Neuronal stem cell (in vitro differentiated cells): ENCODE measurements at regions not wholly inside any gene's neighbourhood (a gene's known extent, or its start where the extent isn't known, plus 50 kb on each side); places are given as distances from the start of the nearest gene placed in this dataset.

Source experiments
- DNase-seq: peaks from one replicate; pipeline ENCODE4 v3.0.0-alpha.2; 2013; ENCODE audit warnings: low spot score
- H2AFZ ChIP-seq: one replicate; pipeline ENCODE4 v1.6.1; 2013; ENCODE audit warnings: mild to moderate bottlenecking, low read length, inconsistent platforms
- H2AK5ac ChIP-seq: 2 replicates; pipeline ENCODE4 v1.6.1; 2013; ENCODE audit warnings: low read depth, mild to moderate bottlenecking, inconsistent platforms, low read length, moderate library complexity, mixed read lengths
- H2BK120ac ChIP-seq: 2 replicates; pipeline ENCODE4 v1.6.1; 2013; ENCODE audit warnings: low read depth, mild to moderate bottlenecking, inconsistent platforms, low read length, moderate library complexity, mixed read lengths
- H2BK12ac ChIP-seq: one replicate; pipeline ENCODE4 v1.6.1; 2013; ENCODE audit warnings: low read length, inconsistent platforms
- H2BK15ac ChIP-seq: 2 replicates; pipeline ENCODE4 v1.6.1; 2013; ENCODE audit warnings: mild to moderate bottlenecking, low read length, inconsistent platforms, mixed read lengths
- H2BK5ac ChIP-seq: one replicate; pipeline ENCODE4 v1.6.1; 2013; ENCODE audit warnings: inconsistent platforms, mild to moderate bottlenecking, low read length, moderate library complexity
- H3K14ac ChIP-seq: one replicate; pipeline ENCODE4 v1.6.1; 2013; ENCODE audit warnings: low read length, inconsistent platforms
- H3K18ac ChIP-seq: 2 replicates; pipeline ENCODE4 v1.6.1; 2013; ENCODE audit warnings: low read length, inconsistent platforms
- H3K23ac ChIP-seq: 2 replicates; pipeline ENCODE4 v1.6.1; 2013; ENCODE audit warnings: low read depth, mild to moderate bottlenecking, mixed read lengths, low read length, inconsistent platforms; ENCODE audit not compliant: poor library complexity
- H3K27ac ChIP-seq: replicated peaks from 3 replicates; pipeline ENCODE4 v1.5.1; 2013; ENCODE audit warnings: low read length, inconsistent platforms
- H3K27me3 ChIP-seq, 3 experiments: 2 replicates each; pipeline ENCODE4 v1.6.1; 2013; ENCODE audit warnings: low read length in 3 of 3, mild to moderate bottlenecking in 2 of 3, inconsistent platforms in 1 of 3, low read depth in 1 of 3, mixed read lengths in 1 of 3, moderate library complexity in 1 of 3; ENCODE audit not compliant: control insufficient read depth in 3 of 3, insufficient read depth in 3 of 3
- H3K36me3 ChIP-seq, 2 donors: replicated peaks in 1 of 2; 2 replicates each; pipeline ENCODE4 v1.6.1; 2013; ENCODE audit warnings: low read length in 2 of 2; ENCODE audit not compliant: control insufficient read depth in 2 of 2, insufficient read depth in 2 of 2
- H3K4ac ChIP-seq: 2 replicates; pipeline ENCODE4 v1.6.1; 2013; ENCODE audit warnings: inconsistent platforms, mild to moderate bottlenecking, low read length, moderate library complexity
- H3K4me1 ChIP-seq, 2 donors: 1 replicate in 1 of 2; 2 replicates in 1 of 2; pipeline ENCODE4 v1.6.1; 2013; ENCODE audit warnings: low read length in 2 of 2, low read depth in 1 of 2; ENCODE audit not compliant: control insufficient read depth in 2 of 2, insufficient read depth in 1 of 2
- H3K4me2 ChIP-seq: one replicate; pipeline ENCODE4 v1.6.1; 2013; ENCODE audit warnings: mild to moderate bottlenecking, low read length, inconsistent platforms; ENCODE audit not compliant: insufficient read depth, poor library complexity, severe bottlenecking
- H3K4me3 ChIP-seq, 2 donors: 2 replicates each; pipeline ENCODE4 v1.5.1; 2013; ENCODE audit warnings: low read length in 2 of 2, mild to moderate bottlenecking in 2 of 2, inconsistent platforms in 1 of 2, moderate library complexity in 1 of 2
- H3K79me1 ChIP-seq: one replicate; pipeline ENCODE4 v1.6.1; 2013; ENCODE audit warnings: low read depth, mild to moderate bottlenecking, inconsistent platforms, low read length, moderate library complexity
- H3K9ac ChIP-seq: one replicate; pipeline ENCODE4 v1.6.1; 2013; ENCODE audit warnings: mild to moderate bottlenecking, low read depth, low read length, inconsistent platforms; ENCODE audit not compliant: poor library complexity
- H3K9me3 ChIP-seq, 2 donors: replicated peaks in 1 of 2; 2 replicates each; pipeline versions ENCODE3 to v1.6.1; 2013; ENCODE audit warnings: low read length in 2 of 2, mild to moderate bottlenecking in 2 of 2, inconsistent platforms in 1 of 2, low read depth in 1 of 2, mixed read lengths in 1 of 2, moderate library complexity in 1 of 2; ENCODE audit not compliant: control insufficient read depth in 2 of 2, insufficient read depth in 1 of 2
- H4K8ac ChIP-seq: one replicate; pipeline ENCODE4 v1.6.1; 2013; ENCODE audit warnings: low read depth, mild to moderate bottlenecking, inconsistent platforms, low read length, moderate library complexity
- H4K91ac ChIP-seq: one replicate; pipeline ENCODE4 v1.6.1; 2013; ENCODE audit warnings: low read length, low read depth, mild to moderate bottlenecking, inconsistent platforms; ENCODE audit not compliant: poor library complexity
- WGBS, 2 donors: extraction: QIAGEN DNeasy Blood & Tissue Kit; methylation state at CpG; one replicate each; pipeline ENCODE4 v1.1.7; 2013; ENCODE audit warnings: missing lambda C conversion rate in 2 of 2, mixed read lengths in 1 of 2; ENCODE audit not compliant: insufficient read length in 2 of 2, insufficient replicate concordance in 1 of 2; ENCODE audit errors: extremely low coverage in 2 of 2; 5-methylcytosine and 5-hydroxymethylcytosine counted together

DNA sequence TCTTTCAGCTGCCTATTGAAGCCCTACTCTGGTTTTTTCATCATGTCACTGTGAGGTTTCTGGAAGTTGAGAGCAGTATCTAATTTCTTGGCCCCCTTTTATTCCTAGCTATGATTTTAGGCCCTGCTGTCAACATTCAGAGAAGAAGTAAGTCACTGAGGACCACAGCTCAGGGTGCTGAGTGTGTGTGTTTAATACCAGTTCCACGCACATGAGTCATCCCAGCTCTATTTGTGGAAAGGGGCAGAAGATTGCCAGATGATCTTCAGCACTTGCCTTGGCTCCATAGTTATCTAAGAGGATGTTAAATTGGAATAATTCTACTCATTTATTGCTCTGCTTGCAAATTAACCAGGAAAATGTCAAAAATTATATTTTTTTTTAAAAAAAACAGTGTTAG, 65.5 kb upstream of the SLC38A4 start:
- Histone ChIP-seq H3K4me1 (no peaks in the 10 kb centered on the region), H3K23ac (no peak overlapping the region), H3K9me3 (no peaks in the 10 kb centered on the region), H3K4me2 (no peak overlapping the region), H3K79me1 (no peaks in the 10 kb centered on the region), H3K27ac (no peak overlapping the region), H4K91ac (no peak overlapping the region), H2AK5ac (no peak overlapping the region), H3K14ac (no peak overlapping the region), H2BK12ac (no peak overlapping the region), H2BK5ac (no peak overlapping the region), H3K18ac (no peak overlapping the region), H3K36me3 (no peaks in the 10 kb centered on the region), H2BK15ac (no peak overlapping the region), H3K9ac (no peak overlapping the region), H3K4me3 (no peak overlapping the region), H3K4ac (no peak overlapping the region), H2BK120ac (no peak overlapping the region), H3K27me3 (no peaks in the 10 kb centered on the region), H2AFZ (no peak overlapping the region), H4K8ac (no peak overlapping the region)
- WGBS, 2 donors: no CpG with 5 or more reads among the region's 1 CpG
- no peak for DNase-seq

DNA sequence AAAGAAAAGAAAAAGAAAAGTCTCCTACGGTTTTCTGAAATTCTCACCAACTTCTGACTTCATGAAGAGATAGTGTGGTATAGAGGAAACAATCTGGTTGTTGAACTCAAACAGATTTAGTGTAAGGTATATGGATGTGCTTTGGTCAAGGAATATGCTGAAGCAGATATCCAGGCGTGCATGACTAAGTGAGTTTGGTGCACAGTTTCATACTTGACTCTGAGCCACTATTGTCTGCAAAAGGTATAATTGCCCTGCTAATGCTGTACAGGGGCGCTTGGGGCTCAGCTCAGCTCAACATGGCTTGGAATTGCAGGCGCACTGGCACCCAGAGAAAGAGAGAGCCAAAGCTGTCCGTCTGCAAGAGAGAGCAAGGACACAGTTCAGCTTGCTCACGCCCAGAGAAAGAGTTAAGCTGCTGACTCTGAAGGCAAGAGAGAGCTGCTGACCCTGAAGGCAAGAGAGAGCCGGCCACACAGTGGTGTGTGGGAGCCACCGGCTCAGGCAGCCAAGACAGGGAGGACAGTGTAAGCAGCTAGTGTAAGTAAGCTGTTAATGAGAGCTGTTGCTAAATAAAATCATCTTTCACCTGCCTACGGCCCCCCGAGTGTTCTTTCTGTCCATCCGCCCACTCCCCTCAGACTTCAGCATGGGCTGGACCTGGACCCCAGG, 66.4 kb upstream of the SLC38A4 start:
- peak overlapping the region; percentile 38 for H3K18ac ChIP-seq
- no peak overlapping the region for H4K8ac ChIP-seq
- no peak overlapping the region for H4K91ac ChIP-seq
- no peak overlapping the region for H3K4ac ChIP-seq
- no peak overlapping the region for H2AFZ ChIP-seq
- no peaks in the 10 kb centered on the region for H3K27me3 ChIP-seq
- no peak overlapping the region for H2BK15ac ChIP-seq
- DNase-seq: no peak
- no peak overlapping the region for H2BK5ac ChIP-seq
- H3K4me3 ChIP-seq: no peak overlapping the region
- H2BK120ac ChIP-seq: no peak overlapping the region
- H2AK5ac ChIP-seq: no peak overlapping the region
- H3K27ac ChIP-seq: no peak overlapping the region
- no peak overlapping the region for H3K4me2 ChIP-seq
- no peaks in the 10 kb centered on the region for H3K36me3 ChIP-seq
- no peaks in the 10 kb centered on the region for H3K9me3 ChIP-seq
- H3K4me1 ChIP-seq: no peaks in the 10 kb centered on the region
- H3K9ac ChIP-seq: no peak overlapping the region
- no CpG with 5 or more reads among the region's 11 CpGs for WGBS, 2 donors
- no peak overlapping the region for H2BK12ac ChIP-seq
- H3K79me1 ChIP-seq: no peaks in the 10 kb centered on the region
- no peak overlapping the region for H3K23ac ChIP-seq
- H3K14ac ChIP-seq: no peak overlapping the region

DNA sequence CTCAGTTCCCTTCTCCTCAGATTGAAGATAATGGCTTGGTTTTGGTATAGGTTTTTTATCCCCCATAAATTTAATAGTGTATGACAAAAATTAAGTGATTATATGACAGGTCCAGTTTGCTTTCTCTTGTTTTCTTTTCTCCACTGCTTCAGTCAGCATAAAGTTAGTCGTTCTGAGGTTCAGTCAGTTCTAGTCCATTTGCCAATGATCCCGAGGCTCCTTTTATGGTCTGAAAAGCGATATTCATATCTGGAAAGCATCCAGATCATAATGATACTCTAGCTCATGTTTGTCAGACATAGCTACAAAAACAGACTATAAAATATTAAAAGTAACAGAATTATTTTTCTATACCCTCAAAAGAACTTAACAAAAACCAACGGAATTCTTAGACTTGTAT, 67.1 kb upstream of the SLC38A4 start:
- no peak overlapping the region for H2BK5ac ChIP-seq
- WGBS, 2 donors: no CpG with 5 or more reads among the region's 4 CpGs
- H3K18ac ChIP-seq: no peak overlapping the region
- H3K79me1 ChIP-seq: no peaks in the 10 kb centered on the region
- H2BK120ac ChIP-seq: no peak overlapping the region
- H3K14ac ChIP-seq: no peak overlapping the region
- H3K23ac ChIP-seq: no peak overlapping the region
- H3K36me3 ChIP-seq: no peaks in the 10 kb centered on the region
- no peak overlapping the region for H3K27ac ChIP-seq
- no peak overlapping the region for H3K4me3 ChIP-seq
- H2AFZ ChIP-seq: no peak overlapping the region
- H3K4me2 ChIP-seq: no peak overlapping the region
- no peak overlapping the region for H4K91ac ChIP-seq
- H3K4ac ChIP-seq: no peak overlapping the region
- H2BK12ac ChIP-seq: no peak overlapping the region
- no peaks in the 10 kb centered on the region for H3K4me1 ChIP-seq
- H2BK15ac ChIP-seq: no peak overlapping the region
- no peaks in the 10 kb centered on the region for H3K27me3 ChIP-seq
- no peak overlapping the region for H3K9ac ChIP-seq
- no peak for DNase-seq
- no peaks in the 10 kb centered on the region for H3K9me3 ChIP-seq
- H2AK5ac ChIP-seq: no peak overlapping the region
- H4K8ac ChIP-seq: no peak overlapping the region

DNA sequence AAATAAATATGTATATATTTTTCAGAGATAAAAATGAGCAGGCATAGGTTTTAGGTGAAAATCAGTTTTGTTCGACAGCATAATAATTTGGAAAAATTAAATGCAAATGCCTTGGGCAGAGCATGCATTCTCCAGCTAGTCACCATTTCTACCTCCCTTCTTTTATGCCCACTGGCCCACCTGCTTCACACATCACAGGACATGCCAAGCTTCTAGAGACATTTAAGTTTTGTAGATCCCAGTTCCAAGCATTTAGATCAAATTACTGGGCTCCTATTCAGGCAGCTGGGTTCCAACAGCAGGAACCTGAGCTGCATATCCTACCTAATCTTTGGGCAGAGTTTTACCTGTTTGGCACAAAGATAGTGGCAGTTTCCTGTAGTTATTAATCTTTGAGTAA, 67.6 kb upstream of the SLC38A4 start:
- no peak for DNase-seq
- no peak overlapping the region for H2BK12ac ChIP-seq
- no peak overlapping the region for H4K91ac ChIP-seq
- no peaks in the 10 kb centered on the region for H3K36me3 ChIP-seq
- H3K27ac ChIP-seq: no peak overlapping the region
- no peak overlapping the region for H3K4me2 ChIP-seq
- no peak overlapping the region for H2BK120ac ChIP-seq
- H3K4ac ChIP-seq: no peak overlapping the region
- no peak overlapping the region for H2AK5ac ChIP-seq
- H2AFZ ChIP-seq: no peak overlapping the region
- H3K79me1 ChIP-seq: no peaks in the 10 kb centered on the region
- no peak overlapping the region for H3K18ac ChIP-seq
- no CpG with 5 or more reads among the region's 1 CpG for WGBS, 2 donors
- no peaks in the 10 kb centered on the region for H3K27me3 ChIP-seq
- H3K9ac ChIP-seq: no peak overlapping the region
- H3K23ac ChIP-seq: no peak overlapping the region
- H2BK5ac ChIP-seq: no peak overlapping the region
- no peak overlapping the region for H3K4me3 ChIP-seq
- no peak overlapping the region for H3K14ac ChIP-seq
- H3K9me3 ChIP-seq: no peaks in the 10 kb centered on the region
- H2BK15ac ChIP-seq: no peak overlapping the region
- H4K8ac ChIP-seq: no peak overlapping the region
- no peaks in the 10 kb centered on the region for H3K4me1 ChIP-seq
